ENCODE measurements at regions not wholly inside any gene's neighbourhood (a gene's known extent, or its start where the extent isn't known, plus 50 kb on each side); places are given as distances from the start of the nearest gene placed in this dataset.

DNA sequence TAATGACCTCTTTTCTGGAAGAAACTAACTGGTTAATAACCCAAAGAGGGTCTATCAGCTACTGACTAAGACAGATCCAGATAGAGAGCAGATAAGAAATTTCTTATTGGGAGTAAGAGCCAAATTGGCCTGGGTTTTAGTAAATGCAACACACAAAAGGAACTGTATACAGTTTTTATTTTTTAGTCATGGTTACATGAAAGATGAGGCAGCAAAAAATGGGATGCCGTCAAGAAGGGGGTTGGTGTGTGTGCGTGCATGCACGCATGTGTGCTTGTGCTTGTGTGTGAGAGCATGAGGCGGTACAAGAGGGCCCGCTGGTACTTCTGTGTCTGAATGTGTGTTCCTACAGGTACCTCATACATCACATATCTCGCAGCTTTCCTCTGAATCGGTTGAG is 466.2 kb upstream of the HNRNPA3 start:
- no peak for DNase-seq

DNA sequence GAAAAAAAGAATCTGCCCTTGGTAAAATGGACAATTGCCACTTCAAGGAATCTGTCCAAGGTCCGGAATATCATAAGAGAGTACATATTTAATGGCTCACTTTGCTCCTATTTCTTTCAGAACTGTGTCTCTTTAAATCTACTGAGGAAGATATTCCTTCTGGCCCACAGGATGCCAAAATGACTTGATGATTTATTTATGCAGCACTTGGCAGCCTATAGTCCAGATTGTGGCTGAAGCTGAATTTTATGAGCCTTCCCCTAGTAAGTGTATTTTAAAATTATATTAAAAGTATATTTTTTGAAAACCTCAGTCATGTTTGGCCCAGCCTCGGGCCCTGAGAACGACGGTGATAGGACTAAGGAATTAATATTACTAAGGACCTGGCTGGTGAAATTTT is 465.1 kb upstream of the HNRNPA3 start:
- DNase-seq, result no peak

DNA sequence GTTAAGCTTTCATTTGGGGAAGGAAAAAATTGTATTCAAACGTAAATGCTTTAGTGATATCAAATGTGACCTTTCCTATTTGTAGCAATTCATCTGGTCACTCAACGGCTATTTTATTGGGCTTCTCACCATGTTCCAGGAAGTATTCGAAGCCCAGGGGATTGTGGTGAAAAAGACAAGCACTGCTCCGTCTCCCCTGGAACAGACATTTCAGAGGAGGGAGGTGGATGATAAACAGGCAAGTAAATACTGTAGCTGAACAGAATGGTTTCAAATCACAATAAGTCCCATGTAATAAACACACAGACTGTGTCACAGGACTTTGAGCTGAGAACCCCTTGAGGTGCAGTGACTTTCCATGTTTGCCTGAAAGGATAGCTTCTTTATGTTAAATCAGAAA is 464.7 kb upstream of the HNRNPA3 start:
- DNase-seq, result no peak

- DNase-seq, result no peak
Measured at GRCh38 chr2:176748662-176749061, 463.9 kb upstream of the HNRNPA3 start.

- DNase-seq, result no peak
Measured at GRCh38 chr2:176751314-176752227, 461.0 kb upstream of the HNRNPA3 start.

DNA sequence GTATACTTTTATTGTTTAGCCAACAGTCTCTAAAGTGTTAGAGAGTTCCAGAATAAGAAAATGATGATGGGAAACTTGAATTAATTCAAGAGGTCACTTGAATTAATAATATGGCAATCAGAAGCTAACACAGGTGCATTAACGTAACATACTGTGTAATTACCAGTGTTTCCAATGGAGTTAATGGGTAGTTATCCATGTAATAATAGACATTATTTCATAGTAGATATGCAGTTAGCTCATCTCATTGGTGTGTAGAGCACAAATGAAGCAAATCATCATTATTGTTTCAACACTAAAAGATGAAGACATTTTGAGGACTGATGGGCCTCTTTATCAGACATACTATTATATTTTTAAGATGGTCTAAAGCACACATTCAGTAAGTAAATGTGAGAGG is 460.3 kb upstream of the HNRNPA3 start:
- no peak for DNase-seq

GRCh38 chr2:176753205-176753604 is 459.4 kb upstream of the HNRNPA3 start:
- DNase-seq, result no peak

- no peak for DNase-seq
Measured at GRCh38 chr2:176753752-176754474, 458.7 kb upstream of the HNRNPA3 start.

DNA sequence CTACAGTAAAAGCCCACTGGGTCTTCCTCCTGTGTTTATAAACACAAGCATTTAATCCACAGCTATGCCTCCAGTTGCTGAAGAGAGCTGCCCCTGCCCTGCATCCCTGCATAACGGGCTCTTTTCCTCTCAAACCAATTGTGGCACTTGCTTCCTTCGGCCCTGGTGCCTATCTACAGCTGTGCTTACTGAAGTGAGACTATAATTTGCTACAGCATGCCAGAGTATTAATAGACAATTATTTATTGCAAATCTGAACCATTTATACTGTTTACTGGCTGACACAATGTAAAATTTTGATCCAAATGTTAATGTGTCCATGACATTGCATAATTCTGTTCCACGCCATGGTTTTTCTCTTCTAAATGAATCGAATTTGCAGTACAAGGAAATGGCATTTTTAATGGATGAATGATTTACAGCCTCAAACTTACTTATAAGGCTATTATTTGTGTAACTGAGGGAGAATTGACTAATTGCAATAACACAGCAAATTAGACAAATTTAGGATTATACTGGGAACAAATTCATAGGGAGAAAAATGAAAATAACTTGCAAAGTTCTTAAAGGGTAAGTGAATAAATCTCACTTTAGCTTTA is 457.0 kb upstream of the HNRNPA3 start:
- DNase-seq, result no peak

GRCh38 chr2:176758426-176758825 is 454.2 kb upstream of the HNRNPA3 start:
- no peak for DNase-seq

DNA sequence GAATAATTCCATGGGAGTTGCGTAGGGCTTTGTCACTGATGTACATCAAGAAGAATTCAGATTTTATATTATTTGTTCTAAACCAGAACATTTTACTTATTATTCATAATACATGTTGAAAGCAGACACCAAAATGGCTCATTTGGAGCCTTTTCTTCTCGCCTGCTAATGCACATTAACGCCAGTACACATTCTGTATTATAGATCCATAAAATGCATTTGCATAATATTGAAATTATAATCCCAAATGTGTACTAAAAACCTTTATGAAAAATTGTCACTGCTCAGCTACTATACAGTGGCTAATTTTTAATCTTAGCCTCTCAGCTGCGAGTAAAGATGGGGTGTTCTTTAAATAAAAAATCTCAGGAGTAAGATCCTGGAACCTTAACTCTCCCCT is 452.2 kb upstream of the HNRNPA3 start:
- no peak for DNase-seq

DNA sequence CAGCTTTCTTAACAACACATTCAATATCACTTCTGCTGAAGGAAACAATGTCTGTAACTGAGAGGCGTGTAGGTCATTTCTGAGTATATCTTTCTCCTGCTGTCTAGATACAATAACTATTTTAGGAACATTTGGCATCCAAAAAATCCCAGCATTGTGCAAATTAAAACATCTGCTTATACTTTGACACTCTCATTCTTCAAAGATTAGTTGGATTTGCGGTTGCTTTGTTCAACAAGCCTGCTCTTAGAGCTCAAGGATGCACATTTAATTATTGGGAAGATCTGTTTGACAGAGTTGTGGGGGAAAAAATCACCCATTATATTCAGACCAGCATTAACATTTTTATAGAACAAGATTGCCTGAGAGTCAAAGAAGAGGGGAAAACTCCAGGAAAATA is 449.5 kb upstream of the HNRNPA3 start:
- DNase-seq, result no peak

- no peak for DNase-seq
Measured at GRCh38 chr2:176763851-176764404, 448.7 kb upstream of the HNRNPA3 start.

GRCh38 chr2:176764921-176765320 is 447.7 kb upstream of the HNRNPA3 start:
- DNase-seq, result no peak

- no peak for DNase-seq
Measured at GRCh38 chr2:176766005-176766404, 446.6 kb upstream of the HNRNPA3 start.

DNA sequence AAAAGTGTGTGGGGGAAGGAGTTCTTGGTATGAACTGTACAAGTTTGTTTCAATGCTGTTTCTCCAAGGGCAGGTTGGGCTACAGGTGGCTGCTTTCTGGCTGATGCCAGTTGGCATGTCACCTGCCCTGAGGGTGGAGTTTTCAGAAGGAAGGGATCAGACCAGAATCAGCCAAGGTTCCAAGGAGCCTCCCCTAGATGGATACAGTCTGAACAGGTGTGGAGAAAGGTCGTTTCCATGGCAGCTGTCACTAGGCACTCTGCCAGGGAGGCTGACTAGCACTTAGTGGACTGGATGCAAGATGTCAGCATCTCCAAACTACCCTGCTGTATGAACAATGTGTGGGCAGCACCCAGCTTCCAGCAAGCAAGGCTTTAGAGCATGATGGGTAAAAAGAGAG is 444.4 kb upstream of the HNRNPA3 start:
- no peak for DNase-seq

DNA sequence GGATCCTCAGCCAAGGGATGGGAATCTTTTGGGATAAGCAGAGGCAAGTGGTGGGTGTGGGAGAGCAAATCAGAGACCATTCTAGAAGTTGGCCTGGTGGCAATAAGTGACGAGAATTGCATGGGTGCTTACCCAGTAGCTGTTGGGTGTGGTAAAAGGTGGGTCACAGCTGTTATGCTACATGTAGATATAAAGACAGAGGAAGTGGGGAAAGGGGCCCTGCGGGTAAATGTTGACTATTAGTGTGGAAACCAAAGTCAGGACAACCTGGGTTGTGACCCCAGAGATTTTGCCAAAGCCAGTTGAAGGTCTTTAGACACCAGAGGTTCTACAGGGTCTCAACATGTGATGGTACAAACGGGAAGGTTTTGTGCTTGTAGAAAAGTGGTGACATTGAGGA is 443.6 kb upstream of the HNRNPA3 start:
- DNase-seq, result no peak

DNA sequence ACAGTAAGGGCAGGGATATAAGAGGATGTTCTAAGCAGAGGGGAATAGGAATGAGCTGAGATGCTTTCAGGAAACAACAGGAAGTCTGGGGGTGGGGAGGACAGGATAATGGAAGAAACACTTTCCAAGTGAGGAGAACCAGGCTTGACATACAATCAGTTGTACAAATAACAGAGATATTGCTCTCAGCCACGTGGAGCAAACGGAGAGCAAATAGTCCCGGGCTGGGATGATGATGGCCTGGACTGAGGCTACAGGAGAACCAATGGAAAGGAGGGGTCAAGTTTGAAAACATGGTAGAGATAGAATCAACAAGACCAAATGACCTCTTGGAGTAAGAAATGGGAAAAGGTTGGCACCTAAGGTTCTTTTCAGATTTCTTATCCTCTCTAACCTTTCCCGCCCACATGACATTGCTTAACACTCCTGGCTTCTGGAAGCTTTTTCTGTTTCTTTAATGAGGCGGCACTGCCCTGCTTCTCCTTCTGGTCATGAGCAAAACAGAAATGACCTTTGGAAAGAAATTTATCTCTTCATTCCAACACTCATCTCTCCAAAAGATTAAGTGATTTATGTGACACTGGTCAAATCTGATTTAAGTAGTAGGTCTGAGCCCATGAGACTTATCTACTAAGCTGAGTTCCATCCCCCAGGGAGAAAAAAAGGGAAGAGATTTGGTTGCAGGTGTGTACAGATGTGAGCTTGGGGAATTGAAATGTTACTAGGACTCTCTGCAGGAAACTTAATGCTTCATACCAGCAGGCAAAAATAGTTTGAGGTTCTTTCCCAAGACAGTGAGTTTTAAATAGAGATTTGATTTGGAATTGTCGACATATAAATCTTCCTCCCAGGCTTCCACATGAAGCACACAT is 442.9 kb upstream of the HNRNPA3 start:
- DNase-seq, result no peak

DNA sequence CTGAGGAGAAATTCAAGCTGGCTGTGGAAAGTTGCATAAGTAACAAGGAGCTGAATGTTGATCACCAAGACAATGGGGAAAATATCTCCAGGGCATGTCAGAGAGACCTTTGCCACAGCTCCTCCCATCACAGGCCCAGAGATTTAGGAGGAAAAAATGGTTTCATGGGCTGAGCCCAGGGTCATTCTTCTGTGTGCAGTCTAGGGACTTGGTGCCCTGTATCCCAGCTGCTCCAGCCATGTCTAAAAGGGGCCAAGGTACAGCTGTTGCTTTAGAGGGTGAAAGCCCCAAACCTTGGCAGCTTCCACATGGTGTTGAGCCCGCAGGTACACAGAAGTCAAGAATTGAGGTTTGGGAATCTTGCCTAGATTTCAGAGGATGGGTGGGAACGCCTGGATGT is 439.8 kb upstream of the HNRNPA3 start:
- no peak for DNase-seq

DNA sequence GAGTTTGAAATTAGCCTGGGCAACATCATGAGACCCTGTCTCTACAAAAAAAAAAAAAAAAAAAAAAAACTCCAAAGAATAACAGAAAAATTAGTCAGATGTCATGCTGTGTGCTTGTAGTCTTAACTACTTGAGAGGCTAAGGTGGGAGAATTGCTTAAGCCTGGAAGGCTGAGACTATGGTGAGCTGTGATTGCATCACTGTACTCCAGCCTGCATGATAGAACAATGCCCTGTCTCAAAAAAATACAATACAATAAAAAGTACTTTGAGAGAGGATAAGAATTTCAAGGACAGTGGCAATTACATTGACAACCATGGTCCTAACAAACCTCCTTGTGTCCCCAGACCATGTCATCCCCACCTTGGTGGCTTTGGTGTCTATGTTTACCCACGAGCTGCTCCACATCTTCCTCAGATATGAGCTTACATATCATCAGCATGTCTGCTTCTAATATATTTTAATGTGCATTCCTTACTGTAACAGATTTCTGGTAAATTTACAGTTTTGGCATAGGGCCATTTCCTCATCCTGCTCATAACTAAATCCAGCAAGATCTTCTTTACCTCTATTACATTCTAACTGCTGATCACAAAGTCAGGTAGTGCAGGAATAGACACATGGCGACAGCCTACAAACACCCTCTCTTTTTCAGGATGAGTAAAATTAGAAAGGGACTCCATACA is 437.7 kb upstream of the HNRNPA3 start:
- no peak for DNase-seq

GRCh38 chr2:176777262-176777661 is 435.3 kb upstream of the HNRNPA3 start:
- no peak for DNase-seq

GRCh38 chr2:176779917-176780316 is 432.7 kb upstream of the HNRNPA3 start:
- no peak for DNase-seq
